ENCODE measurements at regions not wholly inside any gene's neighbourhood (a gene's known extent, or its start where the extent isn't known, plus 50 kb on each side); places are given as distances from the start of the nearest gene placed in this dataset.
A peak's percentile ranks its signal among the peaks of the same experiment; 100 is the strongest.

DNA sequence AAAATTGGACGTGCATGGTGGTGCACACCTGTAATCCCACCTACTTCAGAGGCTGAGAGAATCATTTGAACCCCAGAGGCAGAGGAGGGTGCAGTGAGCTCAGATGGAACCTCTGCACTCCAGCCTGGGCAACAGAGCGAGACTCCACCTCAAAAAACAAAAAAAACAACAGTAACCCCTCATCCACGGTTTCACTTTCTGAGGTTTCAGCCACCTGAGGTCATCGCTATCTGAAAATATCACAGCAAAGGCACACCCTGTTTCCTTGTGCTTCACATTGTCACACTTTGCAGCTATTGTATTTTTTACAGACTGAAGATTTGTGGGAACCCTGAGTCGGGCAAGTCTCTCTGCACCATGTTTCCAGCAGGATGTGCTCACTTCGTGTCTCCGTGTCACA, 54.1 kb upstream of the FOXQ1 start:
- DNase-seq (ENCODE audit: low spot score) = no peak

DNA sequence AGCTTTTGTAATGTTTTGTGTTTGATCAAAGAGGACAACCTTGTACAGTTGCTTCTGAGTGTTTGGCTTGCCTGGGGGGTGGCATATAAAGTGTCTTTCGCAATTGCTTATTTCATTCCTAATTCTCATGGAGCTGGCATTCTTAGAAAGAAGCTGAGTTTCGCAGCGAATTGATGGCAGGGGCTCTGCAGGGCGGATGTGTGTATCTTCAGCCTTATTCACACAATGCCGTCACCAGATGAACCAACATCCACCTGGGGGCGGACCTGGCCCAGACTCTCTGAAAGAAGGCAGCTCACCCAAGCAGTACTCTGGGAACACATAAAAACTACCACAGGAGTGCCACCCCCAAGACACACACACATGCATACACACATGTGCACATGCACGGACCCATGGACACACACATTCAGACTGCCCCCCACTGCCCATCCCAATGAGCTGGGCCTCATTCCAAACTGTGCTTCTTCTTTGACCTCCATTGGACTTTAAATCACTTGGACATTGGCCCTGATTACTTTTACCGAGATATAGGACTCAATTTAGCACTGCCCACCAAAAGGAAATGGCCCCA, 55.4 kb upstream of the FOXQ1 start:
- no peak for DNase-seq (ENCODE audit: low spot score)

- DNase-seq (ENCODE audit: low spot score) = peak; percentile 62
Measured at GRCh38 chr6:1255636-1256365, 56.1 kb upstream of the FOXQ1 start.

DNA sequence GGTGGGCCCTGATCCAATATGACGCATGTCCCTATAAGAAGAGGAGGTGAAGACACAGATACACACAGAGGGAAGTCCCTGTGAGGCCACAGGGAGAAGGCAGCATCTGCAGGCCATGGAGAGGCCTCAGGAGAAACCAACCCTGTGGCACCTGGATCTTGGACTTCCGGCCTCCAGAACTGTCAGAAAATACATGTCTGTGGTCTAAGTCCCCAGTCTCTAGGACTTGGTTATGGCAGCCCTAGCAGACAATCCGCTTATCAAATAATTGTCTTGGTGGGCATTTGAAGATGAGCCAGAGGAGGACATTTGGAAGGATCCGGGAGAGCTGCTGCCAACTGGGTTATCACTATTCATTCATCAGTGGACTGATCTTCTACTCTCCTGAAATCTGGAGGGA, 57.6 kb upstream of the FOXQ1 start:
- DNase-seq (ENCODE audit: low spot score) = no peak

DNA sequence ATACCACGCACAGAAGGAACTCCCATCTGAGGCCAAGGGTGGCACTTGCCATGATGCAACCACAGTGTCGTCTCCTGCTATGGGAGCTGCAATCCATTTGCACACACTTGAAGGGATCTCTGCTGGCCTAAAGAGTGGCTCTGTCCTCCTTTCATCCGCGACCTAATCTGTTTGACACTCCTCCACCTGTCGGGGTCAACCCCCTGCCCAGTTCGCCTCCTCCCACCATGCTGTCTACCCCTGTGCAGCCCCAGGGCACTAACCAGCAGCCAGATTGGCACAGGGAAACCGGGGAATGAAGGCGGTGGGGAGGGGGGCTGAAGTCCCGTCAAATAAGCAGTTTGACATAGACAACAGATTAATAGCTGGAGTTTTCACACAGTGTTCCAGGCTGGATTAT, 58.1 kb upstream of the FOXQ1 start:
- no peak for DNase-seq (ENCODE audit: low spot score)

DNA sequence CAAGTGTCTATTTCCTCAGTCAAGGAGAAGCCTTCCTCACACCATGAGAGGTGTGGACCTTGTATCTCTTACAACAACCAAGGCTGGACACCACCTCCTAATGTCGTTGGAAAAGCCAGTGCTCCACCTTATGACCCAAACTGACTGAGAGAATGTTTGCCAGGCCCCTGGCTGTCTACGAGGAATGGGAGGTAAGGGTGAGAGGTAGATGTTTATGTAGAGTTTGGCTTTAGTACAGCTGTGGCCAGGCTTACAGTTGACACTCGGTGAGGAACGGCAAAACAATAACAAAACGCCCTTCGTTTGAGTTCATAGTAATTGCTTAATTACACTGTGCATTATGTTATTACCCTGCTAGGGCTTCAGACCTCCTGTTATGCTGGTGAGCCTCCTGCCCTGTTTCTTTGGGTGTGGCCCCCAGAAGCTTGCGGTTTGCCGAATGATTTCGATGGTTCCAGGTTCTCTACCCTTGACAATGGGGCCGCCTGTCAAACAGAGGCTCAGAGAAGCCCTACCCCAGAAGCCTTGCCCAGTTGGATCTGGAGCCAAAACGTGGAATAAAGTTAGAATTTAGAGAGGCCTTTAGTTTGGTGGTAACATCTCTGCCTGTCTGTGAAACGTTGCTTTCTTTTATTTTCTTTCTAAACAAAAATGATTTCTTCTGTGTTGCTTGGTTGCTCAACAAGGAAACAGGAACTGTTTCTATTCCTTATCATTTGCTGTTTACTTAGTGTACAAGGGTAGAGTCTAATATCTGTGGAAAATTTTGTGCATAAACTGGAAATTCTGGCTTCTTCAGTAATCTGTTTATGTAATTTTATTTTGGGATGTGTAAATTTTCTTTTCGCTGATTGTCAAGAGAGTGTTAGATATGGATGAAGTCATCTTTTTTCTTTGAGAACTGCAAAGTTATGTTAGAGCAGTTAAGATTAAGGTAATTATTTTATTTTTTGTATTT, 60.4 kb upstream of the FOXQ1 start:
- no peak for DNase-seq (ENCODE audit: low spot score)

DNA sequence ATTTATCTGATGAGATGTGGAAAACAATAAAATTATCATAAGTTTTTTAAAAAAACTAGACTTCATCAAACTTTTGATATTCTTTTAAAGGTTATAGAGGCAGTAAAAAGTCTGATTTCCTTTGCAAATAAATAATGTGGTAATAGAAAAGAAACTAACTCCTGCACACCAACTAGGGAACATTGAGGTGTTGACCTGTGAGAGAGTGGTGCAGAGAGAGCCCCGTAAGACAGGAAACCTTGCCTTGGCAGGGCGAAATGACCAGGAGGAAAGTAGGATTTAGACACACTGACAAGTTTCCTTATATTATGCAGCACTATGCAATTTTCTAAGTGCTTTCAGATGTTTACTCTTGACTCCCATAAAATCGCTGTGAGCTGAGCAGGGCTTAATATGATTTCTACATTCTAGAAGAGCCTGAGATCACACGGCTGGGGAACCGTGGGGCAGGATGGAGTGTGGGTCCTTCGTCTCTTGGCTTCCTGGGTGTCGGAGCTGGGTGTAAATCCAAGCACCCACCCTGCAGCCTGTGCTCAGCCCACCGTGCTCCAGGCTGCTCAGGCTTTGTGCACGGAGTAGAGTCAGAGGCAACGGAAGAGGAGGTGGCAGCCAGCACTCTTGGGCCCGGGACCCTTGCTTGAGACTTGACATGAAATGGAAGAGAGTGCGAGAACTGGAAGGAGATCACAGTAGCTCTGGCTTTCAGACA, 61.3 kb upstream of the FOXQ1 start:
- no peak for DNase-seq (ENCODE audit: low spot score)

GRCh38 chr6:1247894-1248293, 64.0 kb upstream of the FOXQ1 start:
- DNase-seq (ENCODE audit: low spot score) = no peak

DNA sequence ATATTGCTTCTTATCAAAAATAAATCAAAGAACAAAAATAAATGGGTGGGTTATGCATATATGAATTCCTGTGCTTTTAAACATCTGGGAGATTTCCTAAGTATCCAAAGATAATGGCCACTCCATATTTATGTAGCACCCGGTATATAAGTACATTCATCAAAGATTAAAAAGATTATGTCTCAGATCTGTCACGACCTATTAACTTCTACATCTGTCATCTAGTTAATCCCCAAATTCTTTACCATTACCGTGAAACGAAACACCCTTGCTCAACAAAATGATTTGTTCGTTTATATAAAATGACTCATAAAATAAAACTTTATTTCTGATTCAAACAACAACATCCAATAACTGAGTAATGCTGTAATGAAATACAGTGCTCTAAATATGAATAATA, 64.8 kb upstream of the FOXQ1 start:
- no peak for DNase-seq (ENCODE audit: low spot score)

- DNase-seq (ENCODE audit: low spot score) = no peak
Measured at GRCh38 chr6:1244941-1245340, 67.0 kb upstream of the FOXQ1 start.

DNA sequence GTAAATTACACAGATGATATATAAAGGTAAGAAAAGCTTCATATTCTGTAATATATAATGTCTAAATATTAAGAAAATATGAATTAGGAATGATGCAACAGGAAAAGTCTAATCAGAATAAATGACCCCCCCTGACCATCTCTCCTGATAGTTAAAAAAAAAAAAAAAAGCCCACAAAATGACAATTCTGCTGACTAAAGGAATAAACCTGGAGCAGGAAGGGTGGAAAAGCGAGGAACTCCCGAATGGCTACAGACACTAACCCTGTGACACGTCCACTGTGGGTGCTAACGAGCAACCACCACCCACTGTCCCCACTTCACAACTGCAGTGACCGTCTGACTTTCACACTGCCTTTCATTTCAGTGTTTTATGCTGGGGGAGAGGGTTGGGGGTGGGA, 67.6 kb upstream of the FOXQ1 start:
- no peak for DNase-seq (ENCODE audit: low spot score)

DNA sequence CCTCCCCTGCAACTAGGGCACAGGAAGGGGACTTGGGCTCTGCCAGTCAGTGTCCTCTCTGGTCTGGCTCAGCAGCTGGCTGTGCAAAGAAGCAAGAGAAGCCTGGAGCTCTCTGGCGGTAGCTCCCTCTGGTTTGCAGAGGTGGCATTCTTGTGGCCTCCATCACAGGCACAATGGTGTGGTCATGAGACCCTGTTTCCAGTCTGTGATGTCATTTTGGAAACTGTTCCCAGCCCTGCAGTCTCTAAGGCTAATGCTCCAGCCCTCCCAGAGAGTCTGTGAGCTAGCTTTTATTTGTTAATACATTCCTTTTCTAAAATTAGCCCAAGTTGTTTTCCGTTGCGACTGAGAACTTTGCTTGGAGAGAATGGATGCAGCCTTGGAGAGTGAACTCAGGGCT, 69.5 kb upstream of the FOXQ1 start:
- DNase-seq (ENCODE audit: low spot score) = peak; percentile 76

GRCh38 chr6:1242021-1242420, 69.9 kb upstream of the FOXQ1 start:
- DNase-seq (ENCODE audit: low spot score) = no peak

GRCh38 chr6:1240766-1241318, 71.1 kb upstream of the FOXQ1 start:
- DNase-seq (ENCODE audit: low spot score) = peak; percentile 26

DNA sequence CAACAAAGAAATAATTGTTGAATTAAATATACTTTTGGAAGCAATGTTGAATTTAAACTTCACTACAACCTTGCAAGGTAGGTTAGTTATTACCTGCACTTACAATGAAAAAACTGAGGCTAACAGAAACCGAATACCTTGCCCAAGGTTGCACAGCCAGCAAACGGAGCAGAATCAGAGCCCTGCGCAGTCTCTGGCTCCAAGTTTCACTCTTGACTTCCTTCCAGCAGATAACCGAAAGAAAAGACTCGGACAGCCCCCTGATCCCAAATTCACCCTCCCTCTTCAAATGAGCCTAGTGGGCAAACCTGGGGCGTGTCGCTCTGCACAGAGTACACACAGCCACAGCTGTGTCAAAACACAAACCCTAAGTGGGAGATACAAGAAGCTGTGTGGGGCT, 72.1 kb upstream of the FOXQ1 start:
- DNase-seq (ENCODE audit: low spot score) = no peak

DNA sequence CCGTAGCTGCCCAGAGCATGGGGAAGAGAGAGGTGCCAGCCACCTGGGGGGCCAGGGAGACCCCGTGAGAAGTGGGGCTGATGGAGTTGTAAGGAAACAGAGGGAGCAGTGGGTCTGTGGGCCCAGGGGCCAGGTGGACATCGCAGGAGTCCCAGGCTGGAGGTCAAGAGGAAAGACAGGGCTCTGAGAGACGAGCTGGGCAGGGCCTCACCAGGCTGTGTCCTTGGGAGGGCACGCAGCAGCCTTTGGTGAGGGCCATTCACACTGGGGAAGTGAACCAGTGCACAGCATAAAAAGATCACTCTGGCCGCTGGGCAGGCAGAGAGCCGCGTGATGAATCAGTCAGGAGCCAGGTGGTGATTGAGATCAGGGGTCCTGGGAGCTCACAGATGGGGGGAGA, 73.9 kb upstream of the FOXQ1 start:
- no peak for DNase-seq (ENCODE audit: low spot score)

DNA sequence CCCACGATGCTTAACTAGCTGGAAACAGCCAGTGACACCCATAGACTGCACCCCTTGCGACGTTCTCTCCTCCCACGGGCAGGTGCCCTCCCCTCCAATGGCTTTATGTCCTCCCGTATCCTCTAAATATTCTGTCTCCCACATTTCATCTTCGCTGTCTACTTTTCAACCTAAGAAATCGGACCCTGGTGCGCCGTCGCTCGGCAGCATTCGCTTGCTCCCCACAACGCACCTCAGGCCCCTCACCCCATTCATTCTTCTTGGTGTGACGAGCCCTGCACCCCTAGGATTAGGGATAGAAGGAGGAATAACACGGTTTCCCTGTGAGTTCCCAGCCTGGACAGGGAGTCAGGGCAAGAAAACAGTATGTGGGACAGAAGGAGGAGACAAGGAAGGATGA, 74.3 kb upstream of the FOXQ1 start:
- DNase-seq (ENCODE audit: low spot score) = no peak

- DNase-seq (ENCODE audit: low spot score) = no peak
Measured at GRCh38 chr6:1235825-1236224, 76.1 kb upstream of the FOXQ1 start.

DNA sequence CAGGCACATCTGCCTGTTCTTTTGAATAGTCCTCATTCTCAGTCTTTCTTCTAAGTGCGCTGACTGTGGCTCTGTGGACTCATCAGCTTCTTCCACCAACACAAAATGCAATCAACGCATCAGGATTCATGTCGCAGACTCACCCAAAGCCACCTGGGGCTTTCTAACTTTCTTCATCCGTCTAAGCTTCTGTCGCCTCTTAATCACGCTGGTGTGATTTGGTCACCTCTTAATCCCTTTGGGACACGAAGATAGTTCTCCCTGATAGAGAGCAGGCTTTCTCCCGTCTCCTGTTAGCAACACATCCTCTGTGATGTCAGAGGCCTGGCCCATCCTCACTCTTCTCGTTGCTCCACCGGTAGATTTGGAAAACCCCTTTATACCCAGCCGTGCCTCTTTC, 78.0 kb upstream of the FOXQ1 start:
- DNase-seq (ENCODE audit: low spot score) = no peak

GRCh38 chr6:1232578-1232977, 79.3 kb upstream of the FOXQ1 start:
- no peak for DNase-seq (ENCODE audit: low spot score)

- no peak for DNase-seq (ENCODE audit: low spot score)
Measured at GRCh38 chr6:1231941-1232340, 80.0 kb upstream of the FOXQ1 start.

Measured in AG08396 (cell line).